ENCODE measurements at regions not wholly inside any gene's neighbourhood (a gene's known extent, or its start where the extent isn't known, plus 50 kb on each side); places are given as distances from the start of the nearest gene placed in this dataset.
A peak's percentile ranks its signal among the peaks of the same experiment; 100 is the strongest.

- H3K27me3 ChIP-seq (ENCODE audit: low read depth), result no peaks in the 10 kb centered on the region
- H3K4me1 ChIP-seq, result peaks cover 6% of the 10 kb centered on the region
- H3K4me3 ChIP-seq, result no peak overlapping the region
- intact Hi-C loops (cut with micrococcal nuclease), result no loop called here
- H3K9me3 ChIP-seq (replicated peaks), result no peaks in the 10 kb centered on the region
- no peaks in the 10 kb centered on the region for H3K36me3 ChIP-seq
- H3K27ac ChIP-seq (replicated peaks), result no peak overlapping the region
- no peak for TF ChIP-seq CTCF (IDR thresholded peaks at IDR 0.05; ENCODE audit: borderline replicate concordance)
- DNase-seq, result no peak
These were observed 109.0 kb upstream of the STARD3NL start for GRCh38 chr7:38069052-38069451.

DNA sequence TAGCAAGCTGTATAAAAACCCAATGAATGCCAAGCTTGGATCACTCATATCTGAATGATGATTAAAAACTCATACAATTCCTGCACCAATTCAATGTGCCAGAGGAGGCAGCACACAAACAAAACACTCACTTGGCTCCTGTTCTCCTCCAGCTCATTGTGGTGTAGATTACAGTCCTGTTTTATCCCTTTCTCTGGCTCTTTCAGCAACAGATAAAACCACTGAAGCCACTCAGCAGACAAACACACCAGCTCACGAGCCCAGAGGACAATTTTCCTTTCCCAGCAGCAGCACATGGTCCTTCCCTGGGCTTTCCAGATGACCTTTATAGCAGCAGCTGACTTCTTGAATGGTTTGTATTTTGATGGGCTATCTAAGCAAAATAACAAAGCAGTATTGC, 107.3 kb upstream of the STARD3NL start:
- H3K27ac ChIP-seq (replicated peaks), result no peak overlapping the region
- no peaks in the 10 kb centered on the region for H3K9me3 ChIP-seq (replicated peaks)
- no peak overlapping the region for H3K4me3 ChIP-seq
- intact Hi-C loops (cut with micrococcal nuclease), result no loop called here
- H3K27me3 ChIP-seq (ENCODE audit: low read depth), result no peaks in the 10 kb centered on the region
- H3K36me3 ChIP-seq, result no peaks in the 10 kb centered on the region
- H3K4me1 ChIP-seq, result peaks cover 6% of the 10 kb centered on the region
- TF ChIP-seq CTCF (IDR thresholded peaks at IDR 0.05; ENCODE audit: borderline replicate concordance), result peak; percentile 52
- no peak for DNase-seq

- TF ChIP-seq CTCF (IDR thresholded peaks at IDR 0.05; ENCODE audit: borderline replicate concordance), result no peak
- no peak for DNase-seq
- Histone ChIP-seq H3K9me3 (replicated peaks) (peaks cover 31% of the 10 kb centered on the region), H3K36me3 (no peaks in the 10 kb centered on the region), H3K27ac (replicated peaks) (no peak overlapping the region), H3K27me3 (ENCODE audit: low read depth) (no peaks in the 10 kb centered on the region), H3K4me3 (no peak overlapping the region), H3K4me1 (no peaks in the 10 kb centered on the region)
- intact Hi-C loops (cut with micrococcal nuclease), result no loop called here
These were observed 91.2 kb upstream of the STARD3NL start for GRCh38 chr7:38086857-38087256.

GRCh38 chr7:38102507-38102906, 75.5 kb upstream of the STARD3NL start:
- intact Hi-C loops (cut with micrococcal nuclease), result loop anchor here (10.0 kb wide), 1 partner anchor 198 kb away; no protein-coding TSS in a partner anchor

DNA sequence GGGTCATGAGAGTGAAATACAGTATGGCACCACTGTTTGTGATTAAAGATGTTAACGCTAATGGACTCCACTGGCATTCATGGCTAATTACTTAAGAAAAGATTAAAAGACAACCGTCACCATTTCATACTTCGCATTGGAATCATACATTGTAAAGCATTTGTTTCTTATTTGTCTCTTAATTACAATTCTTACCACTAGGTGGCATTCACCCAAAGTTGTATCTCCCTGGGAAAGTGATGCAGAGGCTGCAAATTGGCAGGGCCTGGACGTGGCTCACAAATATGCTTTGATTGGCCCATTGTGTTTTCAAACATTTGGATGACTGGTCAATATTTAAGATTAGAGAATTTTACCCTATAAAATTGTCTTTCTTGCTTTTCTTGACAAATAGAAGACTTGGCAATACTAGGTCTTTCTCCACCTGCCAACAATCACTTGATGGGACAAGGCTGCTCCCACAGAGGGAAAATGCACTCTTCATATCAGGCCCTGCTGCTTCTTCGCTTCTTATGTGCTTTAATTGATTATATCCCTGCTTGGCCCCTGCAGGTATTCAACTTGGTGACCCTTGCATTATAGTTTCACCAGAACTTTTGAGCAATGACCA, 72.1 kb upstream of the STARD3NL start:
- no peaks in the 10 kb centered on the region for H3K4me1 ChIP-seq
- H3K4me3 ChIP-seq, result no peak overlapping the region
- no peaks in the 10 kb centered on the region for H3K9me3 ChIP-seq (replicated peaks)
- H3K27me3 ChIP-seq (ENCODE audit: low read depth), result no peaks in the 10 kb centered on the region
- no peak overlapping the region for H3K27ac ChIP-seq (replicated peaks)
- H3K36me3 ChIP-seq, result no peaks in the 10 kb centered on the region
- DNase-seq, result no peak
- TF ChIP-seq CTCF (IDR thresholded peaks at IDR 0.05; ENCODE audit: borderline replicate concordance), result peak; percentile 76
- intact Hi-C loops (cut with micrococcal nuclease), result loop anchor here (2.0 to 10.0 kb wide), 3 partner anchors 117 to 211 kb away; no protein-coding TSS in a partner anchor

More at GRCh38 chr7:38102507-38102906, 75.5 kb upstream of the STARD3NL start:
- Histone ChIP-seq H3K9me3 (replicated peaks) (peaks cover 8% of the 10 kb centered on the region), H3K4me1 (no peaks in the 10 kb centered on the region), H3K27ac (replicated peaks) (no peak overlapping the region), H3K27me3 (ENCODE audit: low read depth) (no peaks in the 10 kb centered on the region), H3K36me3 (no peaks in the 10 kb centered on the region), H3K4me3 (no peak overlapping the region)
- TF ChIP-seq CTCF (IDR thresholded peaks at IDR 0.05; ENCODE audit: borderline replicate concordance), result no peak
- DNase-seq, result no peak

Data from left ventricle myocardium inferior (tissue), 1 donor.